ENCODE measurements at regions not wholly inside any gene's neighbourhood (a gene's known extent, or its start where the extent isn't known, plus 50 kb on each side); places are given as distances from the start of the nearest gene placed in this dataset.

- no peaks in the 10 kb centered on the region for H3K36me3 Mint-ChIP-seq (ENCODE audit: low read depth, unreplicated experiment)
- Histone ChIP-seq H3K4me2 (ENCODE audit: low read length) (no peak overlapping the region), H4K20me1 (ENCODE audit: insufficient read depth, low read length) (no peaks in the 10 kb centered on the region), H3K27me3 (ENCODE audit: insufficient read depth, low read length) (no peaks in the 10 kb centered on the region), H2AFZ (ENCODE audit: low read depth, low read length) (no peak overlapping the region), H3K27ac (ENCODE audit: low read depth, low read length) (no peak overlapping the region), H3K36me3 (ENCODE audit: insufficient read depth, low read length) (no peaks in the 10 kb centered on the region), H3K79me2 (ENCODE audit: insufficient read depth, low read length) (no peaks in the 10 kb centered on the region), H3K9me3 (ENCODE audit: insufficient read depth, low read depth, low read length) (no peaks in the 10 kb centered on the region), H3K9ac (ENCODE audit: low read length) (no peak overlapping the region), H3K4me3 (ENCODE audit: insufficient read depth, low read depth, low read length) (no peak overlapping the region), H3K4me1 (ENCODE audit: insufficient read depth, low read length) (no peaks in the 10 kb centered on the region)
- H3K4me3 Mint-ChIP-seq (ENCODE audit: unreplicated experiment): no peak overlapping the region
- H3K4me1 Mint-ChIP-seq (ENCODE audit: low read depth, unreplicated experiment): peaks cover 11% of the 10 kb centered on the region
- no peak overlapping the region for H3K27ac Mint-ChIP-seq (ENCODE audit: unreplicated experiment)
- no peak for FAIRE-seq
- TF ChIP-seq EZH2 (IDR thresholded peaks at IDR 0.05; ENCODE audit: insufficient read depth, low read length) (no peak), CTCF (IDR thresholded peaks at IDR 0.05; ENCODE audit: insufficient read depth, low read depth, low read length) (no peak)
- H3K9me3 Mint-ChIP-seq (ENCODE audit: unreplicated experiment): no peaks in the 10 kb centered on the region
- no peaks in the 10 kb centered on the region for H3K27me3 Mint-ChIP-seq (ENCODE audit: low read depth, unreplicated experiment)
- DNase-seq (ENCODE audit: low read depth): no peak
These were observed 436.0 kb downstream of the RAB38 start for GRCh38 chr11:87739261-87739660.

- Mint-ChIP-seq H3K27me3 (ENCODE audit: low read depth, unreplicated experiment) (no peaks in the 10 kb centered on the region), H3K36me3 (ENCODE audit: low read depth, unreplicated experiment) (no peaks in the 10 kb centered on the region), H3K9me3 (ENCODE audit: unreplicated experiment) (peaks cover 4% of the 10 kb centered on the region), H3K4me1 (ENCODE audit: low read depth, unreplicated experiment) (peaks cover 11% of the 10 kb centered on the region), H3K4me3 (ENCODE audit: unreplicated experiment) (no peak overlapping the region), H3K27ac (ENCODE audit: unreplicated experiment) (no peak overlapping the region)
- H3K27ac ChIP-seq (ENCODE audit: low read depth, low read length): no peak overlapping the region
- no peaks in the 10 kb centered on the region for H4K20me1 ChIP-seq (ENCODE audit: insufficient read depth, low read length)
- no peak for TF ChIP-seq CTCF (IDR thresholded peaks at IDR 0.05; ENCODE audit: insufficient read depth, low read depth, low read length)
- TF ChIP-seq EZH2 (IDR thresholded peaks at IDR 0.05; ENCODE audit: insufficient read depth, low read length): no peak
- FAIRE-seq (no peak), DNase-seq (ENCODE audit: low read depth) (no peak)
- no peaks in the 10 kb centered on the region for H3K27me3 ChIP-seq (ENCODE audit: insufficient read depth, low read length)
- no peaks in the 10 kb centered on the region for H3K9me3 ChIP-seq (ENCODE audit: insufficient read depth, low read depth, low read length)
- H2AFZ ChIP-seq (ENCODE audit: low read depth, low read length): no peak overlapping the region
- H3K36me3 ChIP-seq (ENCODE audit: insufficient read depth, low read length): no peaks in the 10 kb centered on the region
- no peaks in the 10 kb centered on the region for H3K79me2 ChIP-seq (ENCODE audit: insufficient read depth, low read length)
- no peaks in the 10 kb centered on the region for H3K4me1 ChIP-seq (ENCODE audit: insufficient read depth, low read length)
- H3K9ac ChIP-seq (ENCODE audit: low read length): no peak overlapping the region
- H3K4me3 ChIP-seq (ENCODE audit: insufficient read depth, low read depth, low read length): no peak overlapping the region
- no peak overlapping the region for H3K4me2 ChIP-seq (ENCODE audit: low read length)
These were observed 438.3 kb downstream of the RAB38 start for GRCh38 chr11:87736928-87737327.

GRCh38 chr11:87726506-87726905 lies 448.7 kb downstream of the RAB38 start:
- H3K9me3 ChIP-seq (ENCODE audit: insufficient read depth, low read depth, low read length): no peaks in the 10 kb centered on the region
- no peaks in the 10 kb centered on the region for H3K27me3 ChIP-seq (ENCODE audit: insufficient read depth, low read length)
- no peaks in the 10 kb centered on the region for H3K36me3 Mint-ChIP-seq (ENCODE audit: low read depth, unreplicated experiment)
- no peaks in the 10 kb centered on the region for H4K20me1 ChIP-seq (ENCODE audit: insufficient read depth, low read length)
- TF ChIP-seq CTCF (IDR thresholded peaks at IDR 0.05; ENCODE audit: insufficient read depth, low read depth, low read length): no peak
- no peak overlapping the region for H3K4me2 ChIP-seq (ENCODE audit: low read length)
- H3K4me3 Mint-ChIP-seq (ENCODE audit: unreplicated experiment): no peak overlapping the region
- no peak overlapping the region for H3K27ac ChIP-seq (ENCODE audit: low read depth, low read length)
- DNase-seq (ENCODE audit: low read depth) (peak; percentile 63), FAIRE-seq (no peak)
- H3K9me3 Mint-ChIP-seq (ENCODE audit: unreplicated experiment): no peaks in the 10 kb centered on the region
- H3K4me1 Mint-ChIP-seq (ENCODE audit: low read depth, unreplicated experiment): no peaks in the 10 kb centered on the region
- H3K36me3 ChIP-seq (ENCODE audit: insufficient read depth, low read length): no peaks in the 10 kb centered on the region
- no peak overlapping the region for H3K9ac ChIP-seq (ENCODE audit: low read length)
- no peaks in the 10 kb centered on the region for H3K27me3 Mint-ChIP-seq (ENCODE audit: low read depth, unreplicated experiment)
- H3K79me2 ChIP-seq (ENCODE audit: insufficient read depth, low read length): no peaks in the 10 kb centered on the region
- no peak overlapping the region for H2AFZ ChIP-seq (ENCODE audit: low read depth, low read length)
- no peak overlapping the region for H3K4me3 ChIP-seq (ENCODE audit: insufficient read depth, low read depth, low read length)
- H3K27ac Mint-ChIP-seq (ENCODE audit: unreplicated experiment): no peak overlapping the region
- no peaks in the 10 kb centered on the region for H3K4me1 ChIP-seq (ENCODE audit: insufficient read depth, low read length)
